ENCODE measurements at regions not wholly inside any gene's neighbourhood (a gene's known extent, or its start where the extent isn't known, plus 50 kb on each side); places are given as distances from the start of the nearest gene placed in this dataset.

GRCh38 chr12:75939016-75939642 is 92.4 kb downstream of the PHLDA1 start:
- TF ChIP-seq CTCF (IDR thresholded peaks at IDR 0.05): no peak
- TF ChIP-seq POLR2A (IDR thresholded peaks at IDR 0.05): no peak

All from body of pancreas (tissue), 4 donors.